ENCODE measurements at regions not wholly inside any gene's neighbourhood (a gene's known extent, or its start where the extent isn't known, plus 50 kb on each side); places are given as distances from the start of the nearest gene placed in this dataset.

DNA sequence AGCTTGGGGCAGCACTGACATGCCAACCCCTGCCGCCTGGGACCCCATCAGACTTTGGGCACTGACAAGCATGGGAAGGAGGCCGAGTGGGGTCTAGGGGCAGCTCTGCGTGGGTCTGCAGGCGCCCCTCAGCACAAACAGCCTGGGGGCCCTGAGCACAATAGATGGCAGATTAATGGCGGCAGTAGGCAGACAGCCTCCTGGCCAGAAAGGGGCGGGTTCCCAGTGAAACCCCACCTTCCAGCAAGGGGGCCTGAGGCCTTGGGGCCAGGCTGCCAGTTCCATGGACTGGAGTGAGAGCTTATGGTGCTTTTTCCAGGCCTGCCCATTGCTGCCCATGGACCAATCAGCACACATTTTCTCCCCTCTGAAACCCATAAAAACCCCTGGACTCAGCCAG, 2031.2 kb downstream of the EFNA5 start:
- TF ChIP-seq, protein P1, sequence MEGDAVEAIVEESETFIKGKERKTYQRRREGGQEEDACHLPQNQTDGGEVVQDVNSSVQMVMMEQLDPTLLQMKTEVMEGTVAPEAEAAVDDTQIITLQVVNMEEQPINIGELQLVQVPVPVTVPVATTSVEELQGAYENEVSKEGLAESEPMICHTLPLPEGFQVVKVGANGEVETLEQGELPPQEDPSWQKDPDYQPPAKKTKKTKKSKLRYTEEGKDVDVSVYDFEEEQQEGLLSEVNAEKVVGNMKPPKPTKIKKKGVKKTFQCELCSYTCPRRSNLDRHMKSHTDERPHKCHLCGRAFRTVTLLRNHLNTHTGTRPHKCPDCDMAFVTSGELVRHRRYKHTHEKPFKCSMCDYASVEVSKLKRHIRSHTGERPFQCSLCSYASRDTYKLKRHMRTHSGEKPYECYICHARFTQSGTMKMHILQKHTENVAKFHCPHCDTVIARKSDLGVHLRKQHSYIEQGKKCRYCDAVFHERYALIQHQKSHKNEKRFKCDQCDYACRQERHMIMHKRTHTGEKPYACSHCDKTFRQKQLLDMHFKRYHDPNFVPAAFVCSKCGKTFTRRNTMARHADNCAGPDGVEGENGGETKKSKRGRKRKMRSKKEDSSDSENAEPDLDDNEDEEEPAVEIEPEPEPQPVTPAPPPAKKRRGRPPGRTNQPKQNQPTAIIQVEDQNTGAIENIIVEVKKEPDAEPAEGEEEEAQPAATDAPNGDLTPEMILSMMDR (IDR thresholded peaks at IDR 0.05; ENCODE audit: low read depth, low read length): no peak
- Histone ChIP-seq H3K27me3 (ENCODE audit: control insufficient read depth, insufficient read depth, low read length) (no peaks in the 10 kb centered on the region), H3K9me3 (ENCODE audit: control insufficient read depth, insufficient read depth, low read length) (peaks cover 9% of the 10 kb centered on the region; the same call in 1 of the 2 replicates), H3K4me3 (ENCODE audit: low read depth, low read length) (no peak overlapping the region), H3K27ac (ENCODE audit: low read depth, low read length) (no peak overlapping the region)
- ChIA-PET POLR2A (no interaction called here), CTCF (no interaction called here)
- DNase-seq (ENCODE audit: low read depth, low spot score): no peak

DNA sequence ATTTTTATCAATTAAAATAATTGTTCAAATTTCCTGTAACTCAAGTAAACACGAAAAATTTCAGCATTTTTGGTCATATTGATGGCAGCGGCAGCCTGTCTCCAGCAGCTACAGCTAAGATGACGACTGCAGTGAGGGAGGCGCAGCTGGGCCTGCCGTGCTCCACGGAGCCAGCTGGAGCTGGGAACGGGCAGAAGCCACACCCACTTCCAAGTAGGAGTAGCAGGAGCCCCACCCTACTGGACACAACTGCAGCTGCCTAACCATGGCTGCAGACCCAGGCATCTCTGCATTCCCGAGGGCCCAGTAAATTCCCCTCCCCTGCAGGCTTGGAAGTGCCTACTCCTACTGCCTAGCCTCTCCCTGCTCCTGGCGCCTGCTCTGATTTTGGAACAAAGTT, 2031.7 kb downstream of the EFNA5 start:
- no peak overlapping the region for H3K4me3 ChIP-seq (ENCODE audit: low read depth, low read length)
- ChIA-PET POLR2A (no interaction called here), CTCF (interaction anchor here (0.6 kb wide), 1 partner anchor 430 kb away, joined by 3 read pairs; no protein-coding TSS in a partner anchor)
- DNase-seq (ENCODE audit: low read depth, low spot score): no peak
- H3K27me3 ChIP-seq (ENCODE audit: control insufficient read depth, insufficient read depth, low read length): no peaks in the 10 kb centered on the region
- TF ChIP-seq, protein P1 (IDR thresholded peaks at IDR 0.05; ENCODE audit: low read depth, low read length): no peak
- no peak overlapping the region for H3K27ac ChIP-seq (ENCODE audit: low read depth, low read length)
- H3K9me3 ChIP-seq (ENCODE audit: control insufficient read depth, insufficient read depth, low read length): peaks cover 9% of the 10 kb centered on the region; the same call in 1 of the 2 replicates

DNA sequence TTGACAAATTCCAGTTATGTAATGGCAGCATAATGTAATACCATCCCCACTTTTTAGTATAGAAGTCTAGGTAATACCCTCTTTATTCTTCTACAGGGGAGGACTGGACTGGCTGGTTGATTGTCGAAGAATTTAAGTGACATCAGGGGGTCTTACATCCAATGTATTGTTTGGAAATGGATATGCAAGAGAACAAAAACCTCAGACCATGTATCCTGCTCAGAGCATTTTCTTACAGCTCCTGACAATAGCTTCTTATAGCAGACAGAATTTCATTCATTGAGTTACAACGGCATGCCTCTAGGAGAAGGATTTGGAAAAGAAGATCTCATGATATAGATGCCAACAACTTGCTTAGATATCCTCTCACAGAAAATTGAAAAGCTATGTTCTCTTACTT, 2032.3 kb downstream of the EFNA5 start:
- Histone ChIP-seq H3K27ac (ENCODE audit: low read depth, low read length) (no peak overlapping the region), H3K4me3 (ENCODE audit: low read depth, low read length) (no peak overlapping the region), H3K27me3 (ENCODE audit: control insufficient read depth, insufficient read depth, low read length) (no peaks in the 10 kb centered on the region), H3K9me3 (ENCODE audit: control insufficient read depth, insufficient read depth, low read length) (peaks cover 9% of the 10 kb centered on the region; the same call in 1 of the 2 replicates)
- TF ChIP-seq, protein P1 (IDR thresholded peaks at IDR 0.05; ENCODE audit: low read depth, low read length): no peak
- POLR2A ChIA-PET: no interaction called here
- no peak for DNase-seq (ENCODE audit: low read depth, low spot score)
- CTCF ChIA-PET: interaction anchor here (0.6 kb wide), 1 partner anchor 430 kb away, joined by 3 read pairs; no protein-coding TSS in a partner anchor

DNA sequence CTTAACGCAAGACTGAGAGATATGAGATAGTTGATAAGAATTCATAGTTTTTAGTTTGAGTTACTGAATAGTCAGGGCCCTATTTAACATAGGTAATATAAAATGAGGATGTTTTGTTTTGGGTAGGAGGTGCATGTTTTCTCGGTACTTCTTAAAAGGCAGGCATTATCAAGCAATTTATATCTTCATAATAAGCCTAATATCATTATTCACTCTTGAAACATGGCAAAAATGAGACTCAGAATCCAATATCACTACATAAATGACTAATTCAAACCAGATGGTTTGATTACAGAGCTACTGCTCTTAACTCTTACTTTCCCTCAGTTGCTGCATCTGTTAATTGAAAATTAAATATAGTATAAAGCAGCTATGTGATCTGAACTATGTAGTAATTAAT, 2038.7 kb downstream of the EFNA5 start:
- no peaks in the 10 kb centered on the region for H3K9me3 ChIP-seq (ENCODE audit: control insufficient read depth, insufficient read depth, low read length)
- DNase-seq (ENCODE audit: low read depth, low spot score): no peak
- POLR2A ChIA-PET: no interaction called here
- TF ChIP-seq, protein P1 (IDR thresholded peaks at IDR 0.05; ENCODE audit: low read depth, low read length): no peak
- H3K27me3 ChIP-seq (ENCODE audit: control insufficient read depth, insufficient read depth, low read length): no peaks in the 10 kb centered on the region
- no peak overlapping the region for H3K4me3 ChIP-seq (ENCODE audit: low read depth, low read length)
- CTCF ChIA-PET: no interaction called here
- no peak overlapping the region for H3K27ac ChIP-seq (ENCODE audit: low read depth, low read length)

DNA sequence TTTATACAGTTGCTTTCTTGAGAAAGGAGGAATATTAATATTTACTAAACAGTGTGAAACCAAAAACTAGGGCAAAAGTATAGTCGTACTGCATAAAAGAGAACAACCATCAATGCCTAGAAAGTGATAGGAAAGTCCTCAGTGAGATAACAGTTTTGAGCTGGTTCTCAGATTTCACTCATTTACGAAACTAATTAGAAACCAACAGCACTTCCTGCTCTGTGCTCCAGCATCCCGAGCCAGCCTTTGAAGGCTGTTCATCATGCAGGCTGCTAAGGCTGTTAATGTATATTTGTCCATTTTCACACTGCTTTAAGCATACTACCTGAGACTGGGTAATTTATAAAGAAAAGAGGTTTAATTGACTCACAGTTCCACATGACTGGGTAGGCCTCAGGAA, 2039.9 kb downstream of the EFNA5 start:
- CTCF ChIA-PET: interaction anchor here (0.5 kb wide), 1 partner anchor 66 kb away, joined by 3 read pairs; no protein-coding TSS in a partner anchor
- H3K27me3 ChIP-seq (ENCODE audit: control insufficient read depth, insufficient read depth, low read length): no peaks in the 10 kb centered on the region
- H3K4me3 ChIP-seq (ENCODE audit: low read depth, low read length): no peak overlapping the region
- TF ChIP-seq, protein P1 (IDR thresholded peaks at IDR 0.05; ENCODE audit: low read depth, low read length): no peak
- POLR2A ChIA-PET: no interaction called here
- no peak for DNase-seq (ENCODE audit: low read depth, low spot score)
- no peaks in the 10 kb centered on the region for H3K9me3 ChIP-seq (ENCODE audit: control insufficient read depth, insufficient read depth, low read length)
- H3K27ac ChIP-seq (ENCODE audit: low read depth, low read length): no peak overlapping the region
